ENCODE measurements at regions not wholly inside any gene's neighbourhood (a gene's known extent, or its start where the extent isn't known, plus 50 kb on each side); places are given as distances from the start of the nearest gene placed in this dataset.

- no peak for TF ChIP-seq CTCF (IDR thresholded peaks at IDR 0.05; ENCODE audit: low read length)
- TF ChIP-seq EZH2 (optimal IDR thresholded peaks at IDR 0.05; ENCODE audit: low read depth, low read length), result no peak
- TF ChIP-seq EZH2phosphoT487 (IDR thresholded peaks at IDR 0.05; ENCODE audit: low read length), result no peak
These were observed 49.8 kb upstream of the AGPS start for GRCh38 chr2:177342736-177343135.
